ENCODE measurements at regions not wholly inside any gene's neighbourhood (a gene's known extent, or its start where the extent isn't known, plus 50 kb on each side); places are given as distances from the start of the nearest gene placed in this dataset.

DNA sequence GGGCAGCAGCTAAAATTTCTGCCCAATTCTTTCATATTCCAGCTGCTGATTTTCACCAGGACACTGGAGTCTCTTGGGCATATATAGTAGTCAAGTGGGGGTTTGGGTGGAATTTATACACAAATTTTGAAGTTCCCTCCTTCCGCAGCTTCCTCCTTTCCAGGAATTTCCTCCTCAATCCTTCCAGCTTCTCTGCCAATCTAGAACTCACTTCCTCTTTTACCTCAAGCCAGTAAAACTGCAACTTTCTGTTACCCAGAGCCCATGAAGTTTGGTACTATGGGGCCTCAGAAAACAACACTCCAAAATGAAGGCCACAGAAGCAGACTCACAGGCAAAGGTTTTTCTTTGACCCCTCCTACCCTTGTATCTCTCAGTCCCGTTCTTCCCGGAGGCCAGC lies 51.7 kb upstream of the G2E3 start:
- no TSS peak for BruUV-seq (replicated peaks)
- DNase-seq: no peak
- TF ChIP-seq, protein P1, sequence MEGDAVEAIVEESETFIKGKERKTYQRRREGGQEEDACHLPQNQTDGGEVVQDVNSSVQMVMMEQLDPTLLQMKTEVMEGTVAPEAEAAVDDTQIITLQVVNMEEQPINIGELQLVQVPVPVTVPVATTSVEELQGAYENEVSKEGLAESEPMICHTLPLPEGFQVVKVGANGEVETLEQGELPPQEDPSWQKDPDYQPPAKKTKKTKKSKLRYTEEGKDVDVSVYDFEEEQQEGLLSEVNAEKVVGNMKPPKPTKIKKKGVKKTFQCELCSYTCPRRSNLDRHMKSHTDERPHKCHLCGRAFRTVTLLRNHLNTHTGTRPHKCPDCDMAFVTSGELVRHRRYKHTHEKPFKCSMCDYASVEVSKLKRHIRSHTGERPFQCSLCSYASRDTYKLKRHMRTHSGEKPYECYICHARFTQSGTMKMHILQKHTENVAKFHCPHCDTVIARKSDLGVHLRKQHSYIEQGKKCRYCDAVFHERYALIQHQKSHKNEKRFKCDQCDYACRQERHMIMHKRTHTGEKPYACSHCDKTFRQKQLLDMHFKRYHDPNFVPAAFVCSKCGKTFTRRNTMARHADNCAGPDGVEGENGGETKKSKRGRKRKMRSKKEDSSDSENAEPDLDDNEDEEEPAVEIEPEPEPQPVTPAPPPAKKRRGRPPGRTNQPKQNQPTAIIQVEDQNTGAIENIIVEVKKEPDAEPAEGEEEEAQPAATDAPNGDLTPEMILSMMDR (IDR thresholded peaks at IDR 0.05; ENCODE audit: unreplicated experiment): no peak
- Mint-ChIP-seq H3K27me3 (ENCODE audit: unreplicated experiment) (peaks cover 12% of the 10 kb centered on the region), H3K36me3 (ENCODE audit: insufficient read depth, unreplicated experiment) (no peaks in the 10 kb centered on the region), H3K4me3 (ENCODE audit: low read depth, unreplicated experiment) (no peak overlapping the region), H3K27ac (ENCODE audit: unreplicated experiment) (no peak overlapping the region), H3K4me1 (ENCODE audit: low read depth, unreplicated experiment) (no peaks in the 10 kb centered on the region), H3K9me3 (ENCODE audit: low read depth, unreplicated experiment) (no peaks in the 10 kb centered on the region)
- intact Hi-C loops (cut with micrococcal nuclease; ENCODE audit: unreplicated experiment): no loop called here
- CTCF ChIA-PET: no interaction called here
